HepG2 (cell line): ENCODE measurements at regions not wholly inside any gene's neighbourhood (a gene's known extent, or its start where the extent isn't known, plus 50 kb on each side); places are given as distances from the start of the nearest gene placed in this dataset.

Experiments
- ATAC-seq: fragments of 200-7000 bp; cut with Tn5 transposase; 3 replicates; pipeline ENCODE4 v1.9.1; 2020; ENCODE audit warnings: mild to moderate bottlenecking, moderate library complexity
- BruUV-seq: library from RNA; stranded (reverse); fragments of 400-500 nt; replicated peaks from 2 replicates; lab custom pipeline; 2021; lab: Mats Ljungman, UMichigan
- CTCF ChIA-PET: fragments of 300-600 bp; formaldehyde crosslinking; extraction: SDS; loops from one replicate; lab custom pipeline; 2021; ENCODE audit warnings: low total read pairs, inconsistent platforms, low intra/inter-chr PET ratio; lab: Yijun Ruan, JAX
- POLR2A ChIA-PET: fragments of 350-600 bp; sonication (Branson Sonifier 250); formaldehyde crosslinking; loops from one replicate; lab custom pipeline; 2020; ENCODE audit warnings: antibody characterized with exemption, inconsistent platforms; lab: Yijun Ruan, JAX
- DNase-seq: peaks from one replicate; pipeline ENCODE4 v3.0.0-alpha.2; 2015; ENCODE audit warnings: low spot score
- FAIRE-seq: peaks from 3 replicates; lab custom pipeline; 2011; peaks lifted over from hg19 to GRCh38; lab: Jason Lieb, UNC
- H2AFZ ChIP-seq: one replicate; pipeline ENCODE4 v1.6.1; 2011; ENCODE audit warnings: low read length, inconsistent platforms
- H3K27ac ChIP-seq: fragments of 300-600 bp; 3 replicates; pipeline ENCODE4 v1.8.0; 2011; ENCODE audit warnings: mixed run types, mild to moderate bottlenecking, mixed read lengths, low read length, inconsistent platforms; ENCODE audit not compliant: insufficient read depth; ENCODE audit errors: extremely low read length
- H3K27me3 ChIP-seq, 2 experiments: fragments of 200-600 bp in 1 of 2; 2 replicates in 1 of 2; 3 replicates in 1 of 2; pipeline versions ENCODE4 v1.6.0 to v1.8.0; 2011; ENCODE audit warnings: low read length in 2 of 2, mild to moderate bottlenecking in 2 of 2, moderate library complexity in 2 of 2, inconsistent platforms in 1 of 2; ENCODE audit not compliant: insufficient read depth in 2 of 2, control insufficient read depth in 1 of 2
- H3K36me3 ChIP-seq, 2 experiments: fragments of 200-600 bp in 1 of 2; replicated peaks in 1 of 2; 2 replicates in 1 of 2; 3 replicates in 1 of 2; pipeline versions ENCODE4 v1.5.1 to v1.8.0; 2011; ENCODE audit warnings: low read length in 2 of 2, inconsistent platforms in 1 of 2; ENCODE audit not compliant: insufficient read depth in 2 of 2, control insufficient read depth in 1 of 2
- H3K4me1 ChIP-seq: 2 replicates; pipeline ENCODE4 v1.5.1; 2012; ENCODE audit warnings: low read length, inconsistent platforms; ENCODE audit not compliant: insufficient read depth
- H3K4me2 ChIP-seq: 2 replicates; pipeline ENCODE4 v1.6.0; 2011; ENCODE audit warnings: low read depth, low read length, inconsistent platforms
- H3K4me3 ChIP-seq, 3 experiments: fragments of 200-600 bp in 1 of 3; sonication (generic), shearing (Covaris generic) in 1 of 3; replicated peaks in 1 of 3; 2 replicates each; pipeline ENCODE4 v1.5.1; 2011 to 2016; ENCODE audit warnings: low read length in 3 of 3, inconsistent platforms in 2 of 3, low read depth in 2 of 3, mild to moderate bottlenecking in 2 of 3, control low read depth in 1 of 3, mixed read lengths in 1 of 3; ENCODE audit not compliant: insufficient read depth in 1 of 3
- H3K79me2 ChIP-seq: one replicate; pipeline ENCODE4 v1.6.1; 2011; ENCODE audit warnings: low read length, inconsistent platforms; ENCODE audit not compliant: insufficient read depth
- H3K9ac ChIP-seq: 2 replicates; pipeline ENCODE4 v1.6.0; 2011; ENCODE audit warnings: mild to moderate bottlenecking, low read depth, low read length, inconsistent platforms; ENCODE audit not compliant: insufficient read depth
- H3K9me3 ChIP-seq: 2 replicates; pipeline ENCODE4 v1.5.1; 2012; ENCODE audit warnings: mild to moderate bottlenecking, low read length
- H4K20me1 ChIP-seq: 2 replicates; pipeline ENCODE4 v1.6.0; 2011; ENCODE audit warnings: inconsistent platforms, mild to moderate bottlenecking, low read length, moderate library complexity; ENCODE audit not compliant: insufficient read depth
- CBX2 ChIP-seq, 2 experiments: fragments of 200-600 bp in 1 of 2; sonication (generic); formaldehyde crosslinking in 1 of 2; IDR thresholded peaks; 2 replicates each; pipeline versions ENCODE4 v1.7.0 to v1.8.1; 2018 to 2022; ENCODE audit warnings: low read depth in 2 of 2, low read length in 1 of 2, mild to moderate bottlenecking in 1 of 2, missing genetic modification reagents in 1 of 2
- CHD2 ChIP-seq: IDR thresholded peaks from 2 replicates; pipeline ENCODE4 v1.6.1; 2011; ENCODE audit warnings: low read depth, low read length, improper control_type of control experiment
- ELF3 ChIP-seq: IDR thresholded peaks from 2 replicates; pipeline ENCODE4 v1.6.1; 2016; ENCODE audit warnings: missing genetic modification reagents, missing compliant biosample characterization
- MEIS2 ChIP-seq: sonication (generic); formaldehyde crosslinking; IDR thresholded peaks from 2 replicates; pipeline ENCODE4 v1.9.0; 2021; ENCODE audit warnings: mild to moderate bottlenecking, missing genetic modification reagents
- NFE2L1 ChIP-seq: sonication (generic); formaldehyde crosslinking; IDR thresholded peaks from 2 replicates; pipeline ENCODE4 v1.4.0; 2020; ENCODE audit warnings: missing genetic modification reagents, mild to moderate bottlenecking, borderline replicate concordance
- NPAS2 ChIP-seq: sonication (generic); formaldehyde crosslinking; IDR thresholded peaks from 2 replicates; pipeline ENCODE4 v1.8.0; 2022; ENCODE audit warnings: mild to moderate bottlenecking, missing genetic modification reagents, borderline replicate concordance
- PRDM10 ChIP-seq: sonication (generic); formaldehyde crosslinking; IDR thresholded peaks from 2 replicates; pipeline ENCODE4 v1.4.0; 2020; ENCODE audit warnings: low read depth, missing genetic modification reagents
- SNAPC2 ChIP-seq: sonication (generic); formaldehyde crosslinking; IDR thresholded peaks from 2 replicates; pipeline ENCODE4 v1.8.1; 2022; ENCODE audit warnings: mild to moderate bottlenecking, missing genetic modification reagents
- ZFAT ChIP-seq: sonication (generic); formaldehyde crosslinking; conservative IDR thresholded peaks from 2 replicates; pipeline ENCODE4 v1.8.1; 2023; ENCODE audit warnings: missing genetic modification reagents, inconsistent platforms
- ZMYM4 ChIP-seq: sonication (generic); formaldehyde crosslinking; IDR thresholded peaks from 2 replicates; pipeline ENCODE4 v1.8.1; 2023; ENCODE audit warnings: mild to moderate bottlenecking, missing genetic modification reagents
- ZNF136 ChIP-seq: sonication (generic); formaldehyde crosslinking; IDR thresholded peaks from 2 replicates; pipeline ENCODE4 v1.8.1; 2022; ENCODE audit warnings: low read depth, mild to moderate bottlenecking, moderate library complexity, missing genetic modification reagents
- ZNF234 ChIP-seq: sonication (generic); formaldehyde crosslinking; conservative IDR thresholded peaks from 2 replicates; pipeline ENCODE4 v1.5.1; 2020; ENCODE audit warnings: mild to moderate bottlenecking, missing genetic modification reagents
- ZNF282 ChIP-seq: fragments of 450-650 bp; IDR thresholded peaks from 2 replicates; pipeline ENCODE4 v1.6.1; 2018; ENCODE audit not compliant: partially characterized antibody
- ZNF597 ChIP-seq: sonication (generic); formaldehyde crosslinking; IDR thresholded peaks from 2 replicates; pipeline ENCODE4 v1.5.0; 2020; ENCODE audit warnings: missing genetic modification reagents
- ZNF619 ChIP-seq: sonication (generic); formaldehyde crosslinking; IDR thresholded peaks from 2 replicates; pipeline ENCODE4 v1.4.0; 2020; ENCODE audit warnings: mild to moderate bottlenecking, missing genetic modification reagents
- ZNF710 ChIP-seq: sonication (generic); formaldehyde crosslinking; IDR thresholded peaks from 2 replicates; pipeline ENCODE4 v1.5.0; 2020; ENCODE audit warnings: mild to moderate bottlenecking, missing genetic modification reagents, borderline replicate concordance
- ZNF737 ChIP-seq: sonication (generic); formaldehyde crosslinking; IDR thresholded peaks from 2 replicates; pipeline ENCODE4 v1.5.0; 2020; ENCODE audit warnings: missing genetic modification reagents, mild to moderate bottlenecking, borderline replicate concordance
- WGBS: methylation state at CpG from one replicate; pipeline ENCODE4 v1.1.6; 2017; ENCODE audit warnings: low lambda C conversion rate; 5-methylcytosine and 5-hydroxymethylcytosine counted together
- in situ Hi-C: cut with HindIII; loops from 2 replicates; pipeline ENCODE4 v1.10.0; 2017; ENCODE audit warnings: low pct_unique_long_range_greater_than_20kb; ENCODE audit not compliant: extremely low pct_ligation_motif_present
- intact Hi-C: fragments of 100-400 bp; cut with micrococcal nuclease; formaldehyde crosslinking; loops from one replicate; pipeline ENCODE4 v1.10.0; 2022; ENCODE audit not compliant: unreplicated experiment

- TF ChIP-seq MEIS2 (CRISPR knock-in tag) (no peak), ZNF619 (no peak), CHD2 (no peak), ZNF136 (CRISPR knock-in tag) (no peak), ZNF737 (CRISPR knock-in tag) (no peak), ZNF597 (CRISPR knock-in tag) (no peak), NPAS2 (CRISPR knock-in tag) (no peak), ELF3 (no peak), SNAPC2 (no peak), ZFAT (CRISPR knock-in tag) (no peak), CBX2 (IDR thresholded peaks at IDR 0.05; ENCODE audit: low read depth, low read length) (no peak), CBX2 (CRISPR knock-in tag; IDR thresholded peaks at IDR 0.05; ENCODE audit: low read depth) (no peak), ZNF282 (no peak), NFE2L1 (CRISPR knock-in tag) (no peak), PRDM10 (CRISPR knock-in tag) (no peak), ZNF234 (CRISPR knock-in tag) (no peak), ZNF710 (no peak), ZMYM4 (no peak)
- 9% methylated on average over 1 of the region's 1 CpG for WGBS
- BruUV-seq, result no TSS peak
- Histone ChIP-seq H3K9ac (no peak overlapping the region), H3K4me2 (no peak overlapping the region), H3K27ac (no peak overlapping the region), H3K79me2 (no peaks in the 10 kb centered on the region), H2AFZ (no peak overlapping the region), H4K20me1 (no peaks in the 10 kb centered on the region), H3K4me1 (no peaks in the 10 kb centered on the region), H3K4me3 (no peak overlapping the region), H3K9me3 (no peaks in the 10 kb centered on the region), H3K36me3 (no peaks in the 10 kb centered on the region), H3K27me3 (no peaks in the 10 kb centered on the region)
- ATAC-seq (no peak), DNase-seq (no peak), FAIRE-seq (no peak)
- POLR2A ChIA-PET, result no interaction called here
- CTCF ChIA-PET, result no interaction called here
- in situ Hi-C loops (no loop called here), intact Hi-C loops (no loop called here)
Observed at GRCh38 chr3:147240581-147240980, 165.8 kb downstream of the ZIC4 start.
